ENCODE measurements at regions not wholly inside any gene's neighbourhood (a gene's known extent, or its start where the extent isn't known, plus 50 kb on each side); places are given as distances from the start of the nearest gene placed in this dataset.

DNA sequence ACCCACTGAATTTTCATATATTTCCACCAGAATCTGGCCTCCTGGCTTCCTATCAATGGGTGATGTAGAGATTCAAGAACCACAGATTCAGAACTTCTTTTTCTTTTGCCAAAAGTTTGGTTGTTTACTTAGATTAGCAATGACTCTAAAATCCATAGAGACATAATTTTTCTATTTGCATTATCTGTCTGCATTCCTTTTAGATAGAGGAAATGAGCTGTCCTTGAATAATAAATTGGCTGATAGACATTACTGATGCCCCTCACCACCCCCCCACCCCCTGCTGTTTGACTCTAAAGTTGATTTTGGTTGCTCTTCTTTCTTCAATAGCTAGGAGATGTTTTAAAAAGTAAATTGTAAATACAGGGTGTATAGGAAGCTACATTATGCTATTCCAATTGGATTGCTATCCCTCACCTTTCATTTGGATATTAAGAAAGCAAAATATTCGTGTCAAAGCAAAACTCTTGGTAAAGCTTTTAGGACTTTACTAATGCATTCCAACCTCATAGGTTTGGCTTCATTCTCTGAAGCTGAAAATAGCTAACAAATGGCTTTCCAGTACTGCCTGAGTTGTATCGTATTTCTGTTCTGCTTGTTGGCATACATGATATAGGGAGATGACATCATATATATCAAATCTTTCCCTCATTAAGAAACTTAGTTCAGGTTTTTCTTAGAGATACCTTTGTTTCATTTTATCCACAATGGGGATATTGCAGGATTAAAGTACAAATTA, 606.0 kb downstream of the ARL4A start:
- TF ChIP-seq ZFP3 (CRISPR knock-in tag; IDR thresholded peaks at IDR 0.05) (no peak), BACH2 (CRISPR knock-in tag; IDR thresholded peaks at IDR 0.05; ENCODE audit: borderline replicate concordance) (no peak), ARNTL (CRISPR knock-in tag; IDR thresholded peaks at IDR 0.05; ENCODE audit: borderline replicate concordance, low read depth) (no peak)

Data from SK-N-SH treated with all-trans-retinoic acid at 6 μM for 48 hours (cell line).